Sigmoid colon (tissue), 4 donors: ENCODE measurements at regions not wholly inside any gene's neighbourhood (a gene's known extent, or its start where the extent isn't known, plus 50 kb on each side); places are given as distances from the start of the nearest gene placed in this dataset.

ENCODE experiments used
- CTCF ChIP-seq, 4 experiments: fragments of 450-650 bp in 3 of 4; fragments of 200-600 bp in 1 of 4; IDR thresholded peaks; one replicate each; pipeline ENCODE4 v1.5.1; 2016 to 2019; ENCODE audit warnings: antibody characterized with exemption in 4 of 4, mild to moderate bottlenecking in 3 of 4, moderate library complexity in 2 of 4
- POLR2A ChIP-seq, 2 donors: fragments of 450-650 bp; IDR thresholded peaks; one replicate each; pipeline ENCODE4 v1.6.1; 2016; ENCODE audit warnings: antibody characterized with exemption in 2 of 2, mild to moderate bottlenecking in 2 of 2, moderate library complexity in 2 of 2
- POLR2AphosphoS5 ChIP-seq, 4 donors: sonication (generic); formaldehyde crosslinking; IDR thresholded peaks; one replicate each; pipeline ENCODE4 v1.6.1; 2017; ENCODE audit warnings: antibody characterized with exemption in 4 of 4

- TF ChIP-seq CTCF (IDR thresholded peaks at IDR 0.05) (no peak), POLR2A (IDR thresholded peaks at IDR 0.05) (no peak), POLR2AphosphoS5 (IDR thresholded peaks at IDR 0.05) (no peak)
Observed at GRCh38 chr6:125406741-125407140, 105.0 kb upstream of the HDDC2 start.
